ENCODE measurements at regions not wholly inside any gene's neighbourhood (a gene's known extent, or its start where the extent isn't known, plus 50 kb on each side); places are given as distances from the start of the nearest gene placed in this dataset.

DNA sequence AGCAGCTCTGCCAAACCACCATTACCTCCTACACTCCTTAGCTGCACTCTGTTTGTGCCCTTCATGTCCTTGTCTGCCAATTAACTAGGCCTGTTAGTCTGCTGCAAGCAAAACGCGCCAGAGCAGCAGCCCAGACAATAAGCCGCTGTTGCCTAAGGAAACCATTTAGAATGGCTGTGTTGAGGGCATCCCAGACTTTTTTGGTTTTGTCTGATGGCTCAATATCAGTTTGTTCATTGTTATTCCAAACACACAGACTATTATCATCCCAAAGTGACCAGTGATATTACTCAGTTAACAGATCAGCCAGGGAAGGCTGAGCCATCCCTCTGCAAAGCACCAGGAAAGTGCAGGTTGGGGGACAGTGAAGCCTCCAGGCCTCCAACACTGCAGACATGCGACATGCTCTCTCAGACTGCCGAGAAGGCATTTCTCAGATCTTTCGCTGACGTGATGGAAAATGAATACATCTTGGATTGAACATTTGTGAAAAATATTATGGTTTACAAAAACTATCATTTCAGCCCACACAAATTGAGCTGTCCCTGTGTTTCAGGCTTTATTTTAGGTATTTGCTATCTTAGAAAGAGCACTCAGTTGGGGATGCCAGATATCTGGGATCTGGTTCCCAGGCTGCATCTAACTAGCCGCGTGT lies 182.0 kb upstream of the HNRNPA3 start:
- WGBS, 2 donors = 64% methylated on average over 9 of the region's 9 CpGs
- Histone ChIP-seq H3K4me1 (peaks cover 0 to 5% (median 0%) of the 10 kb centered on the region in 4 donors), H3K27ac (peak overlapping the region; percentile 22 to 75 (median 55)), H3K9me3 (no peaks in the 10 kb centered on the region), H3K4me3 (no peak overlapping the region), H3K27me3 (no peaks in the 10 kb centered on the region), H3K36me3 (no peaks in the 10 kb centered on the region)
- TF ChIP-seq, protein P1, sequence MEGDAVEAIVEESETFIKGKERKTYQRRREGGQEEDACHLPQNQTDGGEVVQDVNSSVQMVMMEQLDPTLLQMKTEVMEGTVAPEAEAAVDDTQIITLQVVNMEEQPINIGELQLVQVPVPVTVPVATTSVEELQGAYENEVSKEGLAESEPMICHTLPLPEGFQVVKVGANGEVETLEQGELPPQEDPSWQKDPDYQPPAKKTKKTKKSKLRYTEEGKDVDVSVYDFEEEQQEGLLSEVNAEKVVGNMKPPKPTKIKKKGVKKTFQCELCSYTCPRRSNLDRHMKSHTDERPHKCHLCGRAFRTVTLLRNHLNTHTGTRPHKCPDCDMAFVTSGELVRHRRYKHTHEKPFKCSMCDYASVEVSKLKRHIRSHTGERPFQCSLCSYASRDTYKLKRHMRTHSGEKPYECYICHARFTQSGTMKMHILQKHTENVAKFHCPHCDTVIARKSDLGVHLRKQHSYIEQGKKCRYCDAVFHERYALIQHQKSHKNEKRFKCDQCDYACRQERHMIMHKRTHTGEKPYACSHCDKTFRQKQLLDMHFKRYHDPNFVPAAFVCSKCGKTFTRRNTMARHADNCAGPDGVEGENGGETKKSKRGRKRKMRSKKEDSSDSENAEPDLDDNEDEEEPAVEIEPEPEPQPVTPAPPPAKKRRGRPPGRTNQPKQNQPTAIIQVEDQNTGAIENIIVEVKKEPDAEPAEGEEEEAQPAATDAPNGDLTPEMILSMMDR (IDR thresholded peaks at IDR 0.05) = no peak
- TF ChIP-seq EP300 (IDR thresholded peaks at IDR 0.05) = peak in 1 of 2 donors; percentile 41
- DNase-seq (ENCODE audit: low spot score in 2 of 2) = no peak

DNA sequence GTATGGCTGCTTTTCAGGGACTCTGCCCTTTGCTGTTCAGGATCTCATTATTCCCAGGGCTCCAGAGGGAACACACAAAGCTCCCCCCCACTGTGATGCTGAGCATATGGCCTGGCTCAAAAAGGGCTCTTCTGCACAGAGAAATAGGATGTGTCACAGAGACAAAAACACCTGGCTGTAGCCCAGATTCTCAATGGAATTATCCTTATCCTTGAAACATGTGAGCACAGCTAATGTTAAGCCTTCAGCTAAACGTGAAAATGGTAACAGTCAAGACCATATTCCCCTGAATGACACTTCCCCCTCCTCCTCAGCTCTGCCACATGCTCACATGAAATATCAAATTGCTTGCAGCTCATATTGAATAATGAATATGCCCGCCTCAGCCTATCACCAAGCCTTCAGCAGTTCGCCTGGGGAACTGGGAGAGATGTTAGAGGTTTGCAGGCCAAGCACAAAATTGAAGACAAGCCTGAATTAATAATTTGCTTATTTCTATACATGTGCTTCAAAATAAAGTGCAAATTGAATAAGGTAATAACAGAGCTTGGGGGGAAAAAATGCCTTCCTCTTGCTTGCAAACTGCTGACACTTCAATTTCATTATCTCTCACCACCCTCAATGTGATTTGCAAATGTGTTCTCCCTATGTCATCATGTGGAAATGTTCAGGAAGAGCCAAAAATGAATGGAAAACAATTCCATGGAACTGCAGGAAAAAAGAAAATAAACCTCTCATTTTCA lies 181.0 kb upstream of the HNRNPA3 start:
- no peaks in the 10 kb centered on the region for H3K9me3 ChIP-seq
- WGBS, 2 donors = 68 to 75% methylated on average over 3 of the region's 3 CpGs
- no peaks in the 10 kb centered on the region for H3K36me3 ChIP-seq
- no peaks in the 10 kb centered on the region for H3K27me3 ChIP-seq
- no peak for DNase-seq (ENCODE audit: low spot score in 2 of 2)
- peaks cover 0 to 5% (median 0%) of the 10 kb centered on the region in 4 donors for H3K4me1 ChIP-seq
- no peak overlapping the region for H3K4me3 ChIP-seq
- TF ChIP-seq POLR2A (IDR thresholded peaks at IDR 0.05) = no peak
- peak overlapping the region in 2 of 4 donors; percentile 57 to 75 for H3K27ac ChIP-seq

DNA sequence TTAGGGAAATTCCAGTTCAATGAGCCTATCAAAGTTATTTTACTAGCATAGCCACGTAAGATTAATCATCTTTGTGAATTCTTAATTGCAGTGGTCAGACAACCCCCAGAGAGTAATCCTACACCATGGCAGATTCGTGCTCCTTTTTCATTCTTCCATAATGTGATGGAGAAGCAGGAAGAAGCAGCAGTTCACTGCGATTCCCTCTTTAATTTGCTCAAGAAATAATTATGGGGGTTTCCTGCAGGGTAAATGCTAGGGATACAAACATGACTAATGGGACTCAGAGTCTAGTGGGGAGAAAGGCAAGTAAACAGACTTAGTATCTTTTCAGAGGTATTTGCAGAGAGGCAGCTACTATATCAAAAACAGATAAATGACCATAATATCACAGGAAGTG lies 175.8 kb upstream of the HNRNPA3 start:
- WGBS, 2 donors = 51 to 60% methylated on average over 3 of the region's 3 CpGs
- Histone ChIP-seq H3K36me3 (no peaks in the 10 kb centered on the region), H3K27ac (no peak overlapping the region), H3K9me3 (no peaks in the 10 kb centered on the region), H3K4me1 (no peaks in the 10 kb centered on the region), H3K4me3 (no peak overlapping the region), H3K27me3 (no peaks in the 10 kb centered on the region)
- TF ChIP-seq POLR2A (IDR thresholded peaks at IDR 0.05) (no peak), EP300 (IDR thresholded peaks at IDR 0.05) (no peak)
- TF ChIP-seq, protein P1 (IDR thresholded peaks at IDR 0.05) = no peak
- DNase-seq (ENCODE audit: low spot score in 2 of 2) = no peak

DNA sequence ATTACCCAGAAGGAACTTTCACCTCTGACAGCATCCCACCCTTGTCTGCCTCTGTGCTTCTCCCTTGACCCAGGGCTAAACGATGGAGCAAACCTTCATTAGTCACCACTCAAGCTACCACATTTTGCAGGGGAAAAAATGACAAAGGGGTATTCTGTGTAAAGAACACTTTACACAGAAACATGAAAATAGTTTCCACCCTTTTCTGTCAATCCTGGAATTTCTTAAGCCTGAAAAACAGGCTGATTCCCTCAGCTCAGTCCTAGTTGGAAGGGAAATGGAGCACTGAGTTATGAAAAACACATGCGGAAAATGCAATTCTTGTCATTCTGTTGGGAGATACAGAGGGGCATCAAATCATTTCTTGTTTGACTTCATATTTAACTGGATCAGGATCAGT lies 175.0 kb upstream of the HNRNPA3 start:
- H3K9me3 ChIP-seq = no peaks in the 10 kb centered on the region
- H3K4me3 ChIP-seq = no peak overlapping the region
- 59% methylated on average over 2 of the region's 2 CpGs for WGBS, 2 donors
- TF ChIP-seq POLR2A (IDR thresholded peaks at IDR 0.05) (no peak), EP300 (IDR thresholded peaks at IDR 0.05) (no peak)
- TF ChIP-seq, protein P1 (IDR thresholded peaks at IDR 0.05) = no peak
- H3K4me1 ChIP-seq = no peaks in the 10 kb centered on the region
- H3K36me3 ChIP-seq = no peaks in the 10 kb centered on the region
- DNase-seq (ENCODE audit: low spot score in 2 of 2) = no peak
- no peak overlapping the region for H3K27ac ChIP-seq
- no peaks in the 10 kb centered on the region for H3K27me3 ChIP-seq

DNA sequence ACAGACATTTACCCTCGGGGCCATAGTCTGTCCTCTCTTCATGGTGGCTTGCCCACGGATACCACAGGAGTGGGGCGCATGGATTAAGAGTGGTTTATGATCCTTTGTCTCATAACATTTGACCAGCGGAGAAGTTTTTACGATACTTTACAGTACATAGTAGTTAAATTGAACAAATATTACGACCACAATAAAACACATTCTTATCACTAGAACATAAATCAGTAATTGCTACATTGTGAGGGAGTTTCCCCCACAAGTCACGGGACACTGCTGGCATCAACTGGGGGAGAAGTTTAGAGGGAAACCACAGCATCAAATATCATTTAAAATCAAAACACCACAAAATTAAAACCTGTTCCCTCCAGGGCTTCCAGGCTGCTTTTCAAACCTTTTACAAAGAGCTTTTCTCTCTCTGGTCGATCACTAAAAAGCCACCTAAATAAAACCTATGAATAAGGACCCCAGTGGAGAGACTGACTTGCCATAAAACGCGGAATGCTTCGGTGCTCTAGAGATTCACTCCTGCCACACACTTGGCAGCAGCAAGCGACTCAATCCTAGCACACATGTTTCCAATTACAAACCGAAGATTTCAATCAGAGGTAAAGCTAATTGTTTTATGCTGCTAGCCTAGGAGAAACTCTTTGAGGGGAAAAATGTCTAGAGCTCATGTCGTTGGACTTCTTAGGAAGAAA lies 173.7 kb upstream of the HNRNPA3 start:
- Histone ChIP-seq H3K4me3 (no peak overlapping the region), H3K27ac (no peak overlapping the region), H3K36me3 (no peaks in the 10 kb centered on the region), H3K9me3 (no peaks in the 10 kb centered on the region), H3K4me1 (no peaks in the 10 kb centered on the region), H3K27me3 (no peaks in the 10 kb centered on the region)
- TF ChIP-seq, protein P1 (IDR thresholded peaks at IDR 0.05) = no peak
- TF ChIP-seq POLR2A (IDR thresholded peaks at IDR 0.05) = no peak
- no peak for TF ChIP-seq EP300 (IDR thresholded peaks at IDR 0.05)
- no peak for DNase-seq (ENCODE audit: low spot score in 2 of 2)
- 31 to 33% methylated on average over 14 of the region's 14 CpGs for WGBS, 2 donors
